HG03521 (cell line): ENCODE measurements at regions not wholly inside any gene's neighbourhood (a gene's known extent, or its start where the extent isn't known, plus 50 kb on each side); places are given as distances from the start of the nearest gene placed in this dataset.
"Not testable (repeated sequence)": the region's sequence is repeated elsewhere in the genome, so short reads cannot be mapped to it uniquely, and the experiment has no call there.

Source experiments
- ATAC-seq: cut with Tn5 transposase; IDR thresholded peaks from one replicate; pipeline ENCODE4 v1.9.1; 2021; ENCODE audit warnings: mild to moderate bottlenecking, moderate library complexity; ENCODE audit not compliant: unreplicated experiment

DNA sequence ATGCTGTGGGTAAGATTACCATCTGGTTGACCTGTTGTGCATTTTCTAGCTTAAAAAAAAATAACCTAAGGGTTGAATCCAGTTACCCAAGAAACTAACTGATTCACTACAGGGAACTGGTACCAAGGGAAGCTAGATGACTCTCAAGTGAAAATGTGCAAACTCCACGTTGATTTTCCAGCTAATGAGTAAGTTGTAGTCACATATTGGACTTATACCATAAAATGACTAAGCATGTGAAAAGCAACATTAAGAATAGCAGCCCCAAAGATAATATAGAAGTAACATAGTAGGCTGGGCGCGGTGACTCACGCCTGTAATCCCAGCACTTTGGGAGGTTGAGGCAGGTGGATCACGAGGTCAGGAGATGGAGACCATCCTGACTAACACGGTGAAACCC is 270.9 kb downstream of the SPRY1 start:
- ATAC-seq: no peak

DNA sequence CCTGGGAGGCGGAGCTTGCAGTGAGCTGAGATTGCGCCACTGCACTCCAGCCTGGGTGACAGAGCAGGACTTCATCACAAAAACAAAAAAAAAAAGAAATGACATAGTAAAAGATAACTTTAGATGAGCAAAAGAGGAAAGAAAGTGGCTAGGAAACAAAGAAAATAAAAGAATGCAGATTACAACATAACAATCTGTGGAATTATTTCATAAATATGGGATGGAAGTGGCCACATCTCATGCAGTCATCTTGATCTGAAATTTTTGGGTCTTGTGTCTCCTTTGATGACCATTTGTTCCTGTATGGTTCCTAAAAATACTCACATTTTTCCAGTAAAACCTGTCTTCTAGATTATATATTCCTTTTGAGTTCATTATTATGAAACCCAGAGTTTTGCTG is 271.4 kb downstream of the SPRY1 start:
- no peak for ATAC-seq

DNA sequence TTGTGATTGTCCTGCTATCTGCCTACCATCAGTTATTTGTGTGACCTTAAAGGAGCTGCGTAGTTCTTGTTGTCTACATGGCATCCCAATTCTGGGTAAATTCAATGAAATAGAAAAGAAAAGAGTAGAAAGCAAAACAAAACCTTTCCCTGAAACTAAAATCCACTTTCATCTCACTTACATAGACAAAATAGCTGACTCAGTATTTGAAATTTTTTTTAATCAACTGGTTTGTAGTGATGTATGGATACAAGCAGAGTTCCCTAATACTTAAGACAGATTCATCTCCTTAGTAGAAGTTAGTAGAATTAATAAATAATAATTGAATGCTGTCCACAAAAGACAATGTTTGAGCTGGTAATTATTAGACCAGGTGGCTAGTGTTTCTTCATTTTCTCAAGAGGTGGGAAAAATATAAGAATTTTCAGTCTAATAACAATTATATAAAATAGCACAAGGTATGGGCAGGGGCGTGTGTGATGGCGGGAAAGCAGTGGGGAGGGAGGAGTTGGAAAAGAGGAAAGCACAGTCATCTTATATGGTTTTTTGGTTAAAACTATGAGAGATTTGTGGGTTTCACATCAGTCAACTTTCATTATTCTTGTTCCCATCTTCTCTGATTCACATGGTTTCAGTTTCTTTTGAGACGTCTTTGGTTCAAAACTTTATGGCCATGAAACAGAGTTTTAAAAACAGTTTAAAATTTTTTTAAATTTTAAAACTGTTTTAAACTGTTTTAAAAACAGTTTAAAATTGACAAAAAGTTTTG is 275.2 kb downstream of the SPRY1 start:
- ATAC-seq: peak; percentile 88

DNA sequence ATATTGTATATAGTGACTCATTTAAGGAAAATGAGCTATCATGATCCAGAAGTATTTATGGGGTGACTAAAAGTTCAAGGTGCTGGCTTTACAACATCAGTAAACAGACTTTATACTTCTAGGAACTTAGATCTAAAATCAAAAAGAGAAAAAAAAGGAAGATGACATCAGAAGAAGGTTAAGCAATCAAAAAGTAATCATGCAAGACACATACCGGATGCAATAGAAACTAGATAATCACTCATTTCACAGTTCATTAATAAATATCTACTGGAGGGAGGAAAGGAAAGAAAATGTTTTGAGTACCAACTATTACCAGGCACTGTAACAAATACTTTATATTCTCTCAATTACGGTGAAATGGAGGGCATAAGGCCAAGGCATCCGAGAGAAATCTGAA is 276.4 kb downstream of the SPRY1 start:
- no peak for ATAC-seq

DNA sequence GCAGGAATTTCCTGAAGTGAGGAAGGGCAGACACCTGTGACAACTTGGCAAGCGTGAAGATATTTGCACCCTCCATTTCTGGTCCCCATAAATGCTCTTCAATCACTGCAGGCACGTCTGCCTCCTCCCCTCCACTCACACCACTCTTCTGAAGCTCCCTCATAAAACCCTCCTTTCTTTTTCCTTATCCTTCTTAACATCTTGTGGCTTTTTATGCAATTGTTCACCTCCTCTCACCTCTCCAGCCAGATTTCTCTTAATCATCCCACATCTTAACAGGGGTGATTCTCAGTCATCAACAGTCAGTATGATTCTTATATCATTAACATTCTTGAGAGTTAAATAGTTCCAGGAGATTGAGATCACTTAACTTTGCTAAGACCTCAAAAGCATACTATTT is 277.4 kb downstream of the SPRY1 start:
- ATAC-seq: no peak

DNA sequence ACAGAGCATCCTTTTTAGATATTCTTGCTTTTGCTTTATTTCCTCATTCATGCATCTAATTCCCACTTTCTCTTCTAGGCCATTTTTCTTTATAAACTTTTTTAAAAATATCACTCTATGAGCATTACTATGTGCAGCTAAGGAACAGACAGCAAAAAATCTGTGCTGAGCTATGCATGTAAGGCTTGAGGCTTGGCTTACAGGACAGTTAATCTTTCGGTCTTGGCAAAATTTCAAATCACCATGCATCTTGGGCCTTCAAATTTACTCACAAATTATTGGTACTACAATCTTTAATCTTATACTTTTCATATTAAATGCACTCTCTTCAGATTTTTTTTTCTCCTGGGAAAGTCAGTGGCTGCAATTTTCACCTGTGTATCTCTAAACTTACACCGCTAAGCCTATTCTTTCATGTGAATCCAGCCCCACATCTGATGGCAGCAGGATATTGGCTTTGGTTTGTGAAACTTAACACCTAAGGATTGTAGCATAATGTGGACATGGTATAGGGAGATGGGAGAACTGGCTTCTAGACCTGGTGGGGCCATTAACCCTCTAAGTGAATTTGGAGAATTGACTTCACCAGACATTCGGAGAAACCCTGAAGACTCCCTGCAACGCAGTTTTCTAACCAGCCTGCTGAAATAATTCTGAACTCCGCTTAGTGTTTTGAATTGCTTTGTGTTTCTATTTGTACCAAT is 278.3 kb downstream of the SPRY1 start:
- ATAC-seq: no peak

DNA sequence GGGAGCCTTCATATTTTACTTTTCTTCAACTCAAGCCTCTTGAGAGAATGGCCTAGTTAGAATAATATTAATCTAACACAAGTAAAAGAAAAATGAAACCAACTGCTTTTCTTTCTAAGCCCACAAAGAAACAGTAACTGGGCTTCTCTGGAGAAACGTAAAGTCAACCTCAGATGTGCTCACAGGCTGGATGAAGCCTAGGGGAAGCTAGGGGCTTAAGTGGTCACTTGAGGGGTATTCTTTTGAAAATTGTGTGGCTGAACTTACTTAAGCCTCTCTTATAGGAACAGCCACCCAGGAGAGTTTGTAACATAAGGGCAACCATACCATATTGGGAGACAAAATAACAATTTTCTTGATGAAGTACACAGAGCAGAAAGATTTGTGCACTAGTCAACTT is 279.0 kb downstream of the SPRY1 start:
- no peak for ATAC-seq

DNA sequence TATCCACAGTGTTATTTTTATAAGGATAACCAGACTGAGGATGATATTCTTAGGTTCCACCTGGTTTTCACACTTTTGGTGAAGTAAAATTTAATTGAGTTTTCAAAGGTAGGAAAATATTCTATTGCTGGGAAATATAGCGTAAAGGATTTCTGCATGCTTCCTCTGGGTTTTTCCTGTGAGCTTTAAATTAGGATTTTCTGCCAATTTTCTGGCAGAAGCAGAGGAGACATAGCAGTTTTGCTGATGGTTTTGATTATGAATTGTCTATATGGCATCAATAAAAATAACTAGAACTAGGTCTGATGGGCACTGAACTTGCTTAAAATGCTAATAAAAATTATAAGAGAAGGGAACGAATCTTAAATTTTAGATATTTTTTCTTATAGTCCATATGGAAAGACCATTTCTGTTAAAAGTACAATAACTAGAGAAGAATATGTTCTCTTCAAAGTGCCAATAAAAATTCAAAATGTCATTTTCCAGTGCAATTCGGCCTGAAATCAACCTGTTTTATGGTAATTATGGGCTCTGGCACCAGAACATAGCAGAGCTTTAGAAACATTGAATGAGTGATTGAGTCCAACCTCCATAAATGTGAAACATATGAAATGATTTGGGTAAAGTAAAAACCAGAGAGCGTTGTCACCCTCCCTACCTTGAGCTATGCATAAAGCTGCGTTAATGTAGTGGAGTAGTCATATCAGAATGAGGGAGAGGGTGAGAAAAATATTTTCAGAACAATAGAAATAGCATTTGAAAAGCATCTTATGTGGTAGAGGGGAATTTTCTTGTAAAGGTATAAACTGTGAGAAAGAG is 279.7 kb downstream of the SPRY1 start:
- no peak for ATAC-seq

DNA sequence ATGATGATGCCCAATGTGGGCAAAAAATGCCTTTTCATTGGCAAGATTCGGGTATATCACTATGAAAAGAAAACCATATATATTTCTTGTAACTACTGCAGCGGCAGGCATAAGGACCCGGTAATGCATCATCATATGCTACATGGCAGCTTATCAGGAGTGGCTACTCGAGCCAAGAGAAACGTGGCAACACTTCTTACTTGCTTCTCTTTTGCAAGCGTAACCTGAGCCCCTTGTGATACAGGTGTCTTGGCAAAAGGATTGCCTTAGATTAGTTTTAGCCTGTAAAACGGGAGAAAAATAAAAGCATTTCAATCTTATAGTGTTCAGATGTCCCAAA is 280.3 kb downstream of the SPRY1 start:
- ATAC-seq: no peak

DNA sequence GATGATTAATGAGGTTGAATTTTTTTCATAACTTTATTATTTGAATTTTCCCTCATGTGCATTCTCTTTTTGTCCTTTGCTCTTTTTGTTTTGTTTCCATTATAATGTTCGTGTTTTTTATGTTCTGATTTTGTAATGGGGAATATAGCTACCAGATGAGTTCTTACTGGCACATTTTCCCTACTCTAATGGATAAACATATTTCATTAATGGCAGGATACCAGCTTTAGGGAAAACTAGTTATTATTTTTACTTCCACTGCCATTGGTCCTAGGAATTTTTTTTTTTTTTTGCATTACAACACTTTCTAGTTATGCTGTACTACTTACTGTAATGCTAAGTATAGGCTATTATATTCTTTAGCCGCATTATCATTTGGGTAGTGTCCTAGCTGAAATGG is 286.3 kb downstream of the SPRY1 start:
- no peak for ATAC-seq

DNA sequence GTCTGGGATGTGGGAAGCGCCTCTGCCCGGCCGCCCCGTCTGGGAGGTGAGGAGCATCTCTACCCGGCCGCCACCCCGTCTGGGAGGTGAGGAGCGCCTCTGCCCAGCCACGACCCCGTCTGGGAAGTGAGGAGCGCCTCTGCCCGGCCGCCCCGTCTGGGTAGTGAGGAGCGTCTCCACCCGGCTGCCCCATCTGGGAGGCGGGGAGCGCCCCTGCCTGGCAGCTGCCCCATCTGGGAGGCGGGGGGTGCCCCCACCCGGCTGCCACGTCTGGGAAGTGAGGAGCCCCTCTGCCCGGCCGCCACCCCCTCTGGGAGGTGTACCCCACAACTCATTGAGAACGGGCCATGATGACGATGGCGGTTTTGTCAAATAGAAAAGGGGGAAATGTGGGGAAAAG is 288.3 kb downstream of the SPRY1 start:
- not testable (repeated sequence) for ATAC-seq

DNA sequence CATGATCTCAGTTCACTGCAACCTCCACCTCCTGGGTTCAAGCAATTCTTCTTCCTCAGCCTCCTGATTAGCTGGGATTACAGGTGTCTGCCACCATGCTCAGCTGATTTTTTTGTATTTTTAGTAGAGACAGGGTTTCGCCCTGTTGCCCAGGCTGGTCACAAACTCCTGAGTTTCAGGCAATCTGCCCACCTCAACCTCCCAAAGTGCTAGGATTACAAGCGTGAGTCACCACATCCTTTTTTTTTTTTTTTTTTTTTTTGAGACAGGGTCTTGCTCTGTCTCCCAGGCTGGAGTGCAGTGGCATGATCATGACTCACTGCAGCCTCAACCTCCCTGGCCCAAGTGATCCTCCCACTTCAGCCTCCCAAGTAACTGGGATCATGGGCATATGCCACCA is 298.9 kb downstream of the SPRY1 start:
- ATAC-seq: not testable (repeated sequence)

DNA sequence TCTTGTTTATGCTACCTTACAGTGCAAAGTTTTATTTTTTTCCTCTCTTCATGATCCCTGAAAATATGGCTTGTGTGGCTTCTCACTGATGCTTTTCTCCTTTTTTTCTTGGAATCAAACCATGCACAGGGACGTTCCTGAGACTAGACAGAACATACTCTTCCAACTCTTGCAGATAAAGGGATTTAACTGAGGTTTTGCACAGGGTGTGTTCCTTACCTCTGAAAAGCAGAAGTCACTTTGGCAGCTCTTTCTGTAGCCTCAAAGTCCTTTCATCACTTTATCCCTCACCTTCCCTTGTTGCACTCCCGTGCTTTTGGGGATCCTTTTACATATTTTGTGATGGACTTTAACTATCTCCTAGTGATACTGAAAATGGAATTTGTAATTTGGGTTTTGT is 300.1 kb downstream of the SPRY1 start:
- ATAC-seq: no peak

DNA sequence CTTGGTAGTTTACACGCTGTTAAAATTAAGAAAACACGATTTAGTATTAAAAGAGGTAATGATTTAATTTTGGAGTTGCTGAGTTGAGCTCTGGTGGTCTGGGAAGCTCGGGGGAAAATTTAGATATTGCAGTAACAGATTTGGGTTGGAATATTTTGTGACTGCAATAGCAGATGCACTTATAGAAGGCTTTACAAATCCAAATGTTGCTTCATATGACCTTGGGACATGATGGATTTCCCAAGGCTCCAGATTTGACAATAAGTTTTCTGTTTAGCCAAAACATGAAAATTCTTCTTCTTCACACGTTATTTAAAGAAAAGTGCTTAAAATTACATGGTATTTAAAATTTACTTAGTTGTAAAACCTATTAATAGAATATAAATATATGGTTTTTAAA is 302.0 kb downstream of the SPRY1 start:
- ATAC-seq: no peak

DNA sequence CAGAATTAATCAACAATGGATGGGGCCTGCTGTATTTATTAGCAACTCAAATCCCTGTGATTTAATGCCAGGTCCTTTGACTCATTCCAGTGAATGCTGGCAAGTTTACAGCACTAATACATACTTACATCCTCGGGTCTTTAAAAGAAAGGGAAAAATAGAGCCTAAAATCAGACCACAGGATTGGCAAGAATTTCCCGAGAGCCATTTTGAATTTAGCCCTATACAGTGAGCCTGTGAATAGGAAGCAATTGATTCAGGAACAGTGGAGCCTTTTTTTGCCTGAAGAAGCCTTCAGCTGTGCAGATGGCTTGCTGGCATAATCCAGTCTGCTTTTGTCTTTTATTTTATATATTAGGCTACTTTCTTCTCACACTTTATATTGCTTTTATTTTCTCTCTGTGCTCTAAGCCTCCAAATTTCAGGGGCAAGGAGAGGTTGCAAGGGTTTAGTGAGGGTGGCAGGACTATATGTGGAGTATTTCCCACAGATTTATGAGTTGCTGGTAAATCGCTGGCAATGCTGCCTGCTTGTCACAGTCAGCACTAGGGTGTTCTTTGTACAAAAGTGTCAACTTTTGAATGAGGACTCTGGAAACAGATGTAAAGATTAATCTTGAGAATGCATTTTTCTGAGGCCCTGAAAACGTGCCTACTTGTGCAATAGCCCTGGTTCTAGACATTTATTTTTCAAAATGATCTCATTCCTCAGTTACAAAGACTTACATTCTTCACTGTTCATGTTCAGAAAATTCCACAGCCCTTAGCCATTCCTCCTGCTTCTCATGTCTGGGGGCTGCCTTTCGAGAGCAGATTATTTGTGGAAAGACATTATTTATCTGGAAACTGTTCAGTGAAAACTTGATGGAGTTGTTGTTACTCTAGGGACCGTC is 303.5 kb downstream of the SPRY1 start:
- no peak for ATAC-seq

DNA sequence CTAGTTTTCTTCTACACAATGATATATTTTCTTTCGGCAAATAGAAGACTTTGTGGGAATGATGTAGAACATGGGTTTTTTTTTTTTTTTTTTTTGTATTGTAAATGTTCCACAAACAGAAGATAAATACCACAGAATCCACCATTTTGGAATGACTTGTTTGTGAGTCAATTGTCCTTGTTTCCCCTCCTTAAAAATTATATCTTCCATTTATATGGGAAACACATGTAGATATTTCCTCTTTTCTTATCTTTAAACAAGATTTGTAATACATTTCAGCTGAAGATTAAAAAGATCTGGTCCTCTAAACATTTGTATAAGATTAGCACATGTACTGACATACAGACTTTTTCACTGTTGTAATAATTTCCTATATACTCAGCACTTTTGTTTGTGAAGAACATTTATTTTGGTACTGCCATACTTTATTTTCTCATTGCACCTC is 304.6 kb downstream of the SPRY1 start:
- no peak for ATAC-seq

DNA sequence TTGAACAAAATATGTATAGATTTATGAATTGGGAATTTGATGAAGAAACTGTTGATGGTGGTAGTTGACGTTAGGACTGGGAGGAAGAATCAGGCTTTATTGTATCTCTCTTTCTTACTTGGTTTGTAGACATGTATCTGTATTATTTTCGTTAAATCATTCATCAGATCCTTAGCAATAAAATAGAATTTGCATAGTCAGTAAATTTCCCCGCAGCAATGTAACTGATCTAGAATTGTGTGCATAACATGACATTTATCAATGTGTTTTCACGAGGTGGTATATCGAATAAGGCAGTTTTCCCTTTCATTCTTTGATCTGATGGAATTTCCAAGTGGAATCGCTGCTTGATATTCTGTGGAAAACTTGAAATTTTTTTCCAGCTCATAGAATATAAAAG is 308.8 kb downstream of the SPRY1 start:
- ATAC-seq: no peak

DNA sequence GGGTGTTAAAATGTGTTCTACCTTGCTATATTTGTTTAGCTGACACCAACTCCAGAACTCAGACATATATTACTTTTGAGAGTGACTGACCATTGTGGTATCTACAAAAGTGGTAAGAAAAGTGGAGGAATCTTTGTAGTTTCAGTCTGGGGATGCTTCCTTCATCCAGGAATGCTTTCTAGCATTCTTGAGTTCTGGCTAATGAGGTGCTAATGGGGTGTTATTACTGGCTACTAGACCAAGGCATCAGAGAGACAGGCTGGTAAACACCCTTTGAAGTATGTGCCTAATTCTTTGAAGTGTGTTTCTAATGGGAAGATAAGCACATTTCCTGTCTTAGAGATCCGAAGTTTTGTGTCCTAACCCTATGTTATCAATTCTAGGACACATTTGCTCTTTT is 310.4 kb downstream of the SPRY1 start:
- no peak for ATAC-seq

DNA sequence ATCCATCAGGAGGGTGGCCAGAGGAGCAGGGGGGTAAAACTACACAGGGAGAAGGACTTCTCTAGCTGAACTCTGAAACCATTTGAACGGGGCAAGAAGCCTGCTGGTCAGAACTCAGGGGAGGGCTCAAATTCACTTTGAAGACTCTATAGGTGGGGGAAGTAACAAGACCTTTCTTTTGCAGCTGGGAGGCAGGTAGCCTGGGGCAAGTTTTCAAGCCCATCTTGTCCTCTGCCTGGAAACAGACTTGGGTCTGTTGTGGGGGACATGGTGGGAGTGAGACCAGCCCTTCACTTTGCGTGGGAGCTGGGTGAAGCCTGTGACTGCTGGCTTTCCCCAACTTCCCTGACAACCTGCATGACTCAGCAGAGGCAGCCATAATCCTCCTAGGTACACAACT is 312.3 kb downstream of the SPRY1 start:
- ATAC-seq: no peak

DNA sequence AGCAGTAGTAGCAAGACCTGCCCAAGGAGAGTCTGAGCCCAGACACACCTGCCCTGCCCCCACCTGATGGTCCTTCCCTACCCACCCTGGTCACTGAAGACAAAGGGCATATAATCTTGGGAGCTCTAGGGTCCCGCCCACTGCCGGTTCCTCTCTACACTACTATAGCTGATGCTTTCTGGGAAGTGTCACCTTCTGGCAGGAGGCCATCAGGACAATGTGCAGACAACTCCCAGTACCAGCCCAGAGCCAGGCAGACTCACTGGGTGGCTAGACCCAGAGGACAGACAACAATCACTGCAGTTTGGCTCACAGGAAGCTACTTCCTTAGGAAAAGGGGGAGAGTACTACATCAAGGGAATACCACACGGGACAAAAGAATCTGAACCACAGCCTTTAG is 312.7 kb downstream of the SPRY1 start:
- ATAC-seq: no peak

DNA sequence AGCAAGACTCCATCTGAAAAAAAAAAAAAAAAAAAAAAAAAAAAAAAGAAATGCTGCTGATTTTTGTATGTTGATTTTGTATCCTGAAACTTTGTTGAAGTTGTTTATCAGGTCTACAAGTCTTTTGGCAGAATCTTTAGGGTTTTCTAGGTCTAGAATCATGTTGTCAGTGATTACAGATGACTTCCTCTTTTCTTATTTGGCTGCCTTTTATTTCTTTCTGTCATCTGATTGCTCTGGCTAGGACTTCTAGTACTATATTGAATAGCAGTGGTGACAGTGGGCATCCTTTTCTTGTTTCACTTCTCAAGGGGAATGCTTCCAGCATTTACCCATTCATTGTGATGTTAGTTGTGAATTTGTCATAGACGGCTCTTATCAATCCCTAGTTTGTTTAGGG is 334.4 kb downstream of the SPRY1 start:
- ATAC-seq: no peak
